ENCODE measurements at regions not wholly inside any gene's neighbourhood (a gene's known extent, or its start where the extent isn't known, plus 50 kb on each side); places are given as distances from the start of the nearest gene placed in this dataset.

DNA sequence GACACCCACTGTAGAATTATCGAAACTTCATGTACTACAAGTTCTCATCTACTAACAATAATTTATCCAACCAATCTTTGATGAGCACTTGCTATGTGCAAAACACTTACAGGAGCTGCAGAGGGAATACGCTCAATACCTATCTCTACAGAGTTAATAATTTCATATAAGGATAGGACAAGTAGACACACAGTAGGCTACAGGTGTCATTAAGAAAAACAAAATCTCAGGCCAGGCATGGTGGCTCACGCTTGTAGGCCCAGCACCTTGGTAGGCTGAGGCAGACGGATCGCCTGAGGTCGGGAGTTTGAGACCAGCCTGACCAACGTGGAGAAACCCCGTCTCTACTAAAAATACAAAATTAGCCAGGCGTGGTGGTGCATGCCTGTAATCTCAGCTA, 91.3 kb upstream of the PLEKHM1 start:
- TF ChIP-seq, protein P1, sequence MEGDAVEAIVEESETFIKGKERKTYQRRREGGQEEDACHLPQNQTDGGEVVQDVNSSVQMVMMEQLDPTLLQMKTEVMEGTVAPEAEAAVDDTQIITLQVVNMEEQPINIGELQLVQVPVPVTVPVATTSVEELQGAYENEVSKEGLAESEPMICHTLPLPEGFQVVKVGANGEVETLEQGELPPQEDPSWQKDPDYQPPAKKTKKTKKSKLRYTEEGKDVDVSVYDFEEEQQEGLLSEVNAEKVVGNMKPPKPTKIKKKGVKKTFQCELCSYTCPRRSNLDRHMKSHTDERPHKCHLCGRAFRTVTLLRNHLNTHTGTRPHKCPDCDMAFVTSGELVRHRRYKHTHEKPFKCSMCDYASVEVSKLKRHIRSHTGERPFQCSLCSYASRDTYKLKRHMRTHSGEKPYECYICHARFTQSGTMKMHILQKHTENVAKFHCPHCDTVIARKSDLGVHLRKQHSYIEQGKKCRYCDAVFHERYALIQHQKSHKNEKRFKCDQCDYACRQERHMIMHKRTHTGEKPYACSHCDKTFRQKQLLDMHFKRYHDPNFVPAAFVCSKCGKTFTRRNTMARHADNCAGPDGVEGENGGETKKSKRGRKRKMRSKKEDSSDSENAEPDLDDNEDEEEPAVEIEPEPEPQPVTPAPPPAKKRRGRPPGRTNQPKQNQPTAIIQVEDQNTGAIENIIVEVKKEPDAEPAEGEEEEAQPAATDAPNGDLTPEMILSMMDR (IDR thresholded peaks at IDR 0.05), result no peak
- no peak for TF ChIP-seq POLR2AphosphoS5 (IDR thresholded peaks at IDR 0.05; ENCODE audit: low read depth, low read length)
- no peak for TF ChIP-seq SIN3A (IDR thresholded peaks at IDR 0.05; ENCODE audit: borderline replicate concordance, insufficient read depth, low read depth, low read length)
- TF ChIP-seq, protein P2, sequence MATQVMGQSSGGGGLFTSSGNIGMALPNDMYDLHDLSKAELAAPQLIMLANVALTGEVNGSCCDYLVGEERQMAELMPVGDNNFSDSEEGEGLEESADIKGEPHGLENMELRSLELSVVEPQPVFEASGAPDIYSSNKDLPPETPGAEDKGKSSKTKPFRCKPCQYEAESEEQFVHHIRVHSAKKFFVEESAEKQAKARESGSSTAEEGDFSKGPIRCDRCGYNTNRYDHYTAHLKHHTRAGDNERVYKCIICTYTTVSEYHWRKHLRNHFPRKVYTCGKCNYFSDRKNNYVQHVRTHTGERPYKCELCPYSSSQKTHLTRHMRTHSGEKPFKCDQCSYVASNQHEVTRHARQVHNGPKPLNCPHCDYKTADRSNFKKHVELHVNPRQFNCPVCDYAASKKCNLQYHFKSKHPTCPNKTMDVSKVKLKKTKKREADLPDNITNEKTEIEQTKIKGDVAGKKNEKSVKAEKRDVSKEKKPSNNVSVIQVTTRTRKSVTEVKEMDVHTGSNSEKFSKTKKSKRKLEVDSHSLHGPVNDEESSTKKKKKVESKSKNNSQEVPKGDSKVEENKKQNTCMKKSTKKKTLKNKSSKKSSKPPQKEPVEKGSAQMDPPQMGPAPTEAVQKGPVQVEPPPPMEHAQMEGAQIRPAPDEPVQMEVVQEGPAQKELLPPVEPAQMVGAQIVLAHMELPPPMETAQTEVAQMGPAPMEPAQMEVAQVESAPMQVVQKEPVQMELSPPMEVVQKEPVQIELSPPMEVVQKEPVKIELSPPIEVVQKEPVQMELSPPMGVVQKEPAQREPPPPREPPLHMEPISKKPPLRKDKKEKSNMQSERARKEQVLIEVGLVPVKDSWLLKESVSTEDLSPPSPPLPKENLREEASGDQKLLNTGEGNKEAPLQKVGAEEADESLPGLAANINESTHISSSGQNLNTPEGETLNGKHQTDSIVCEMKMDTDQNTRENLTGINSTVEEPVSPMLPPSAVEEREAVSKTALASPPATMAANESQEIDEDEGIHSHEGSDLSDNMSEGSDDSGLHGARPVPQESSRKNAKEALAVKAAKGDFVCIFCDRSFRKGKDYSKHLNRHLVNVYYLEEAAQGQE (IDR thresholded peaks at IDR 0.05; ENCODE audit: insufficient read depth in 1 of 2, low read depth in 2 of 2, low read length in 1 of 2), result no peak
- no peak for TF ChIP-seq TCF7L2 (IDR thresholded peaks at IDR 0.05; ENCODE audit: low read depth, low read length)

All from Panc1 (cell line).